ENCODE measurements at regions not wholly inside any gene's neighbourhood (a gene's known extent, or its start where the extent isn't known, plus 50 kb on each side); places are given as distances from the start of the nearest gene placed in this dataset.

- TF ChIP-seq CTCF (IDR thresholded peaks at IDR 0.05; ENCODE audit: borderline replicate concordance, extremely low read depth, low read length, poor library complexity, severe bottlenecking) (no peak), EZH2 (IDR thresholded peaks at IDR 0.05; ENCODE audit: borderline replicate concordance, low read depth, low read length, severe bottlenecking) (no peak)
Measured at GRCh38 chr16:87123356-87124001, 193.7 kb downstream of the C16orf95 start.
